NCI-H2171 treated with DMSO at 0.1 percent for 48 hours (cell line): ENCODE measurements at regions not wholly inside any gene's neighbourhood (a gene's known extent, or its start where the extent isn't known, plus 50 kb on each side); places are given as distances from the start of the nearest gene placed in this dataset.
"Not testable (repeated sequence)": the region's sequence is repeated elsewhere in the genome, so short reads cannot be mapped to it uniquely, and the experiment has no call there.

Experiments used
- DNase-seq: peaks from one replicate; lab custom pipeline; 2025; lab: John Stamatoyannopoulos, UW

DNA sequence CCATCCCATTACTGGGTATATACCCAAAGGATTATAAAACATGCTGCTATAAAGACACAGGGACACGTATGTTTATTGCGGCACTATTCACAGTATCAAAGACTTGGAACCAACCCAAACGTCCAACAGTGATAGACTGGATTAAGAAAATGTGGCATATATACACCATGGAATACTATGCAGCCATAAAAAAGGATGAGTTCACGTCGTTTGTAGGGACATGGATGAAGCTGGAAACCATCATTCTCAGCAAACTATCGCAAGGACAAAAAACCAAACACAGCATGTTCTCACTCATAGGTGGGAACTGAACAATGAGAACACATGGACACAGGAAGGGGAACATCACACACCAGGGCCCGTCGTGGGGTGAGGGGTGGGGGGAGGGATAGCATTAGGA lies 106.1 kb downstream of the CHD1L start:
- DNase-seq = not testable (repeated sequence)

DNA sequence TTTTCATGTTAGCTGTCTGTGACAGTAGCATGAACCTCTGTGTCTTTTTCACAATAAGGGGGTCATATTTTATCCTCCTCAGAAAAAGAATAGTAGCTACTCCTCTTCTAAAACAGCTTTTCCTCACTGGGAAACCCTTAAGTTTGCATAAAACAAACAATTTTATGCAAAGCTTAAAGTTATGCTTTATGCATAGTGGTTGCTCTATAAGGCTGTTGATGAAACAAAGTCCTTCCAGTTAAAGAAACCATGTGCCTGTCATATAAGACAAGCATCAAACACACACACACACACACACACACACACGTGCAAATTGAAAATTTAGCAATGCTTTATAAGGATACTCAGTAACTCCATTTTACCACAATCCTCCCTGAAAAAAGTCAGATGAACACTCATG lies 107.0 kb downstream of the CHD1L start:
- no peak for DNase-seq

DNA sequence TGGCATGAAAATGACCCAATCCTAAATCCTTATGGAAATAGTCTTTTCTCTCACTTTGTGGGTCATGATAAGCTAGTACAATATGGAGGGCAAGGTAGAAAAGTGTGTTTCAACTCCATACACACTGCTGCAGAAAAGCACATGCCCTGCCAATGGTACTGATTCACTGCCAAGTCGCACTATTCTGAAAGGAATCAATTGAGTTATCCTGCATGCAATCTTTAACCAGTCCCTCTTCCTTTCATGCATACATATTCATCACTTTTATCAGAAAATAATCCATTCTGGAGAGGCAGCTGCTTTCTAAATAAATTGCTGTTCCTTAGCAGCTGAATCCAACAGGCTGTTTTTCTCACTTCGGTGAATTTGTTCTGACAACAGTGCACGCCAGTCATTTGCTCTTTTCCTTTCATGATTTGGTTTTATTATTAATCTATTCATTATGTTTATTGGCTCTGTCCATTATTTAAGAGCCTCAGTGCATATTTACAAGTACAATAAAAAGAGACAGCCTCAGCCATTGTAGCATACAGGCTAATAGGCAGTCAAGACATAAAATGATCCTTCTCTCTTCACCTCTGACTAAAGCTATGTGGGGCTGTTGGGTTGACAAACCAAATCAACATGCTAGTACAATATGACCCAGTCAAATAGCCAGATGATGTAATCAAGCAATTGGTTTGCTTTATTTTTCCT lies 108.8 kb downstream of the CHD1L start:
- DNase-seq = no peak

GRCh38 chr1:147377263-147378246 lies 135.1 kb downstream of the CHD1L start:
- no peak for DNase-seq

DNA sequence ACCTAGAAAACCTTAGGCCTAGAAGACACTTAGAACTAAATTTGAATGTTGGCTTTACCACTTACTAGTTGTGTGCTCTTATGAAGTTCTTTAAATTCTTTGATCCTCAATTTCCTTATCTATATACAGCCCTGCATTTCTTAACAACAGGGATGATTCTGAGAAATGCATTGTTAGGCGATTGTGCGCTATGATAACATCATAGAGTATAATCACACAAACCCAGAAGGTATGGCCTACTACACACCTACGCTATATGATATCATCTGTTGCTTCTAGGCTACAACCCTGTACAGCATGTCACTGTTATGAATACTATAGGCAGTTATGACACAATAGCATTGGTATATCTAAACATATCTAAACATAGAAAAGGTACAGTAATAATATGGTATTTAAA lies 137.4 kb downstream of the CHD1L start:
- no peak for DNase-seq

- no peak for DNase-seq
Observed at GRCh38 chr1:147384804-147385203, 142.3 kb downstream of the CHD1L start.

DNA sequence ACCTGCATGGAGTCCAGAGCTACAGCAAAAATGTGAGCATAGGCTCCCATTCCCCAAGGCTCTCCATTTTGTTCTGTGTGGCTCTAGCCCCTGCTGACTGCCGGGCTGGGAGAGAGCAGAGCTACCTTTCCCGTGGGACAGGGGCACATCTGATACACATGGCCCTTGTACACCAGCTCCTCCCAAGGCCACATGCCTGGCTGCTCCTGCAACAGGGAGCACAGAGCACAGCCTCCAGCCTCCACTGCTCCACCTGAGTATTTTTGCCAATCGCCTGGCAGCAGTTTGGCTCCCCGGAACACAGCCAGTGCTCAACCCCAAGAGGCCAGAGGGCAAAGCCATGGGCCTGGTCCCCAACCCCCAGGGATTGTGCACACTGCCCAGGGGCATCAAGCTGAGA lies 146.5 kb downstream of the CHD1L start:
- DNase-seq = no peak

- DNase-seq = peak; percentile 53
Observed at GRCh38 chr1:147389532-147390184, 147.2 kb downstream of the CHD1L start.

- no peak for DNase-seq
Observed at GRCh38 chr1:147390185-147390542, 147.7 kb downstream of the CHD1L start.

GRCh38 chr1:147391114-147391513 lies 148.6 kb downstream of the CHD1L start:
- DNase-seq = no peak

DNA sequence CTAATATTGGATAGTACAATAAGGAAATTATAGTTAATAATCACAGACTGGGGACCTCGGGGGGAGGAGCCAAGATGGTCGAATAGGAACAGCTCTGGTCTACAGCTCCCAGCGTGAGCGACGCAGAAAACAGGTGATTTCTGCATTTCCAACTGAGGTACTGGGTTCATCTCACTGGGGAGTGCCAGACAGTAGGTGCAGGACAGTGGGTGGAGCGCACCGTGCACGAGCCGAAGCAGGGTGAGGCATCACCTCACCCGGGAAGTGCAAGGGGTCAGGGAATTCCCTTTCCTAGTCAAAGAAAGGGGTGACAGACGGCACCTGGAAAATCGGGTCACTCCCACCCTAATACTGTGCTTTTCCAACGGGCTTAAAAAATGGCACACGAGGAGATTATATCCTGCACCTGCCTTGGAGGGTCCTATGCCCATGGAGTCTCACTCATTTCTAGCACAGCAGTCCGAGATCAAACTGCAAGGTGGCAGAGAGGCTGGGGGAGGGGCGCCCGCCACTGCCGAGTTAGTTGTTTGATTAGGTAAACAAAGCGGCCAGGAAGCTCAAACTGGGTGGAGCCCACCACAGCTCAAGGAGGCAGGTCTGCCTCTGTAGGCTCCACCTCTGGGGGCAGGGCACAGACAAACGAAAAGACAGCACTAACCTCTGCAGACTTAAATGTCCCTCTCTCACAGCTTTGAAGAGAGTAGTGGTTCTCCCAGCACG lies 138.8 kb upstream of the BCL9 start:
- not testable (repeated sequence) for DNase-seq

DNA sequence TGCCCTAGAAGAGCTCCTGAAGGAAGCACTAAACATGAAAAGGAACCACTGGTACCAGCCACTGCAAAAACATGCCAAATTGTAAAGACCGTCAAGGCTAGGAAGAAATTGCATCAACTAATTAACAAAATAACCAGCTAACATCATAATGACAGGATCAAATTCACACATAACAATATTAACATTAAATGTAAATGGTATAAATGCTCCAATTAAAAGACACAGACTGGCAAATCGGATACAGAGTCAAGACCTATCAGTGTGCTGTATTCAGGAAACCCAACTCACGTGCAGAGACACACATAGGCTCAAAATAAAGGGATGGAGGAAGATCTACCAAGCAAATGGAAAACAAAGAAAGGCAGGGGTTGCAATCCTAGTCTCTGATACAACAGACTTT lies 137.0 kb upstream of the BCL9 start:
- not testable (repeated sequence) for DNase-seq

GRCh38 chr1:147409886-147410285 lies 131.4 kb upstream of the BCL9 start:
- DNase-seq = no peak

GRCh38 chr1:147413110-147413605 lies 128.1 kb upstream of the BCL9 start:
- DNase-seq = no peak

- DNase-seq = no peak
Observed at GRCh38 chr1:147414505-147415163, 126.7 kb upstream of the BCL9 start.

DNA sequence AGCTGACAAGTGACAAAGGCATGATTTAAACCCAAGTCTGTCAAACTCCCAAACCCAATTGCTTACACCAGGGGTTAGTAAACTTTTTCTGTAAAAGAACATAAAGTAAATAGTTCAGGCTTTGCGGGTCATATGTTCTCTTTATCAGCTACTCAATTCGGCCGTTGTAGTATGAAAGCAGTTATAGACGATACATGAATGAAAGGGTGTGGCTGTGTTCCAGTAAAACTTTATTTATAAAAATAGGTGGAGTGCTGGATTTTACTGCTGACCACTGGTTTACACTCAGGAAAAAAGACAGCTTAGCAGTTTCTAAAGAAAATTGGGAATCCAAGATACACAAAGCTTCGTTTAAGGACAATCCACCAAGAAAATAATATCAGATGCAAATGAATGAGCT lies 124.3 kb upstream of the BCL9 start:
- no peak for DNase-seq

- not testable (repeated sequence) for DNase-seq
Observed at GRCh38 chr1:147423100-147423827, 118.0 kb upstream of the BCL9 start.

GRCh38 chr1:147434921-147435320 lies 106.4 kb upstream of the BCL9 start:
- no peak for DNase-seq

GRCh38 chr1:147444381-147444780 lies 96.9 kb upstream of the BCL9 start:
- no peak for DNase-seq

DNA sequence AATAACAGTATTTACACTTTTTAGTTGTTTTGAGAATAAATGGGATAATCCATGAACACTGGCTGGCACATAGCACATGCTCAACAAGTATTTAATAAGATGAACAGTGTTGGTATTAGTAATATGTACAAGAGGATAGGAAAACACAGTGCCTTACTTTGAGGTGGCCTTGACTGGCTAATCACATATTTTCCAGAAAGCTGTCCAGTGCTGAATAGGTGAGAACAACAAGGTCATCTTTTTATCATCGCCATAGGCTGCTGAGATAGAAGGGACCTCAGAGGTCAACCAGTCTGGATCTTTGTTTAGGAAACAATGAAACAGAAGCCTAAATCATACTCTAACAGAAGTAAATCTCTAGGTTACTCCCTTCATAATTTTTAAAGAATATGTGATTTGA lies 89.7 kb upstream of the BCL9 start:
- DNase-seq = no peak

GRCh38 chr1:147452809-147453208 lies 88.5 kb upstream of the BCL9 start:
- DNase-seq = no peak
